GM23338 (cell line): ENCODE measurements at regions not wholly inside any gene's neighbourhood (a gene's known extent, or its start where the extent isn't known, plus 50 kb on each side); places are given as distances from the start of the nearest gene placed in this dataset.

Experiments
- ATAC-seq: fragments of 200-7000 bp; cut with Tn5 transposase; 3 replicates; pipeline ENCODE4 v1.9.1; 2020
- DNase-seq: peaks from one replicate; pipeline ENCODE4 v3.0.0-alpha.2; 2015; ENCODE audit warnings: low spot score
- H2AFZ ChIP-seq: fragments of 200-600 bp; sonication (generic); 2 replicates; pipeline ENCODE4 v1.8.0; 2016; ENCODE audit warnings: antibody characterized with exemption, mild to moderate bottlenecking, moderate library complexity
- H3F3A ChIP-seq: fragments of 200-600 bp; sonication (generic); replicated peaks from 2 replicates; pipeline ENCODE4 v1.8.0; 2017; ENCODE audit warnings: antibody characterized with exemption, mixed run types, low read depth
- H3K27ac ChIP-seq: fragments of 200-600 bp; sonication (generic); 2 replicates; pipeline ENCODE4 v1.6.1; 2016; ENCODE audit warnings: low read depth
- H3K27me3 ChIP-seq: fragments of 200-600 bp; sonication (generic); 2 replicates; pipeline ENCODE4 v1.8.0; 2016; ENCODE audit warnings: mild to moderate bottlenecking, mixed run types, moderate library complexity; ENCODE audit not compliant: insufficient read depth
- H3K36me3 ChIP-seq: fragments of 200-600 bp; sonication (generic); 2 replicates; pipeline ENCODE4 v1.8.0; 2016; ENCODE audit warnings: mild to moderate bottlenecking; ENCODE audit not compliant: insufficient read depth
- H3K4me1 ChIP-seq: fragments of 200-600 bp; sonication (generic); 2 replicates; pipeline ENCODE4 v1.8.0; 2016; ENCODE audit warnings: mild to moderate bottlenecking, moderate library complexity; ENCODE audit not compliant: insufficient read depth
- H3K4me2 ChIP-seq: fragments of 200-600 bp; sonication (generic); 2 replicates; pipeline ENCODE4 v1.7.1; 2017; ENCODE audit warnings: mixed run types
- H3K4me3 ChIP-seq: fragments of 200-600 bp; sonication (generic); 2 replicates; pipeline ENCODE4 v1.6.1; 2016; ENCODE audit warnings: mixed run types
- H3K79me2 ChIP-seq: fragments of 200-600 bp; sonication (generic); replicated peaks from 2 replicates; pipeline ENCODE4 v1.8.0; 2017; ENCODE audit warnings: mild to moderate bottlenecking; ENCODE audit not compliant: insufficient read depth
- H3K9me2 ChIP-seq: fragments of 200-600 bp; sonication (generic); 2 replicates; pipeline ENCODE4 v1.8.0; 2017; ENCODE audit not compliant: insufficient read depth
- H4K20me1 ChIP-seq: fragments of 200-600 bp; sonication (generic); replicated peaks from 2 replicates; pipeline ENCODE4 v1.8.0; 2017; ENCODE audit warnings: mild to moderate bottlenecking; ENCODE audit not compliant: insufficient read depth
- H3K27ac Mint-ChIP-seq: 2 replicates; pipeline ENCODE4 v1.8.0; 2020; ENCODE audit warnings: inconsistent platforms, mild to moderate bottlenecking, moderate library complexity, mixed read lengths
- H3K27me3 Mint-ChIP-seq: 3 replicates; pipeline ENCODE4 v1.8.0; 2022; ENCODE audit warnings: low read depth, mild to moderate bottlenecking, moderate library complexity, mixed read lengths, inconsistent platforms; ENCODE audit not compliant: insufficient read depth, poor library complexity
- H3K36me3 Mint-ChIP-seq: 3 replicates; pipeline ENCODE4 v1.8.0; 2021; ENCODE audit warnings: low read depth, mild to moderate bottlenecking, inconsistent platforms, moderate library complexity, mixed read lengths
- H3K4me1 Mint-ChIP-seq: 3 replicates; pipeline ENCODE4 v1.8.0; 2020; ENCODE audit warnings: mild to moderate bottlenecking, inconsistent platforms, mixed read lengths
- H3K4me3 Mint-ChIP-seq: 3 replicates; pipeline ENCODE4 v1.8.0; 2021; ENCODE audit warnings: moderate library complexity, mild to moderate bottlenecking, inconsistent platforms, mixed read lengths
- H3K9me3 Mint-ChIP-seq: 3 replicates; pipeline ENCODE4 v1.8.0; 2020; ENCODE audit warnings: moderate library complexity, mild to moderate bottlenecking, inconsistent platforms, mixed read lengths
- CREB1 ChIP-seq: fragments of 250-450 bp; sonication (Bioruptor Pico); IDR thresholded peaks from 2 replicates; pipeline ENCODE4 v1.5.0; 2020; ENCODE audit warnings: low read depth, mild to moderate bottlenecking, moderate library complexity
- EZH2phosphoT487 ChIP-seq: fragments of 200-600 bp; sonication (generic); IDR thresholded peaks from one replicate; pipeline ENCODE4 v1.8.1; 2018; ENCODE audit warnings: antibody characterized with exemption; ENCODE audit not compliant: unreplicated experiment
- JUNB ChIP-seq: IDR thresholded peaks from one replicate; pipeline ENCODE4 v1.6.1; 2016; ENCODE audit warnings: antibody characterized with exemption; ENCODE audit not compliant: unreplicated experiment
- STAT1 ChIP-seq: IDR thresholded peaks from one replicate; pipeline ENCODE4 v1.6.1; 2016; ENCODE audit warnings: antibody characterized with exemption; ENCODE audit not compliant: unreplicated experiment
- ZNF114 ChIP-seq: fragments of 250-450 bp; sonication (Bioruptor Pico); IDR thresholded peaks from 2 replicates; pipeline ENCODE4 v1.5.0; 2020; ENCODE audit warnings: mild to moderate bottlenecking, moderate library complexity
- TF ChIP-seq, protein P1 (sequence below): IDR thresholded peaks from 2 replicates; pipeline ENCODE4 v1.6.1; 2016; ENCODE audit warnings: antibody characterized with exemption
- TF ChIP-seq, protein P2 (sequence below): IDR thresholded peaks from one replicate; pipeline ENCODE4 v1.6.1; 2018; ENCODE audit warnings: antibody characterized with exemption; ENCODE audit not compliant: unreplicated experiment
- TF ChIP-seq, protein P3 (sequence below): fragments of 250-450 bp; sonication (Bioruptor Pico); IDR thresholded peaks from 2 replicates; pipeline ENCODE4 v1.5.0; 2020; ENCODE audit warnings: mild to moderate bottlenecking, moderate library complexity
- TF ChIP-seq, protein P4 (sequence below), 2 experiments: fragments of 200-600 bp in 1 of 2; sonication (generic) in 1 of 2; conservative IDR thresholded peaks; 2 replicates each; pipeline versions ENCODE4 v1.5.1 to v1.6.1; 2016 to 2017; ENCODE audit warnings: antibody characterized with exemption in 2 of 2, low read depth in 2 of 2, mild to moderate bottlenecking in 2 of 2, moderate library complexity in 1 of 2

DNA sequence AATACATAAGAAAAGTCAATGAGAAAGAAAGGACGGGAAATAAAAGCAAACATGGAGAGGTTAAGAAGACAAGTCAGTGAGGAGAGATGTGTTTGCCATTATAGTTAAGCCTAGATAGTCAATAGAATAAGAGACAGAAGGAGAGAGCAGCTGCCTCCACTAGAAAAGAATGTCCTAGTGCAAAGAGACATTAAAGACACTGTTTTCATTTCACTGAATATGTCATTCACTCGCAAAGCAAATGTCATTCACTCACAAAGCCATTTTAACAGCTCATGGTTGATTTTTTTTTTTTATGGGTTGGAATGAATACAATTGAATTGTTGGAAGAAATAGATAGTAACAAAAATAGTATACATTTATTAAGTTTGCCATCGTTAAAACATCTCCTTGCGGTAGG, 1007.6 kb downstream of the DNAJB9 start:
- Mint-ChIP-seq H3K4me3 (no peak overlapping the region), H3K4me1 (peaks cover 18% of the 10 kb centered on the region; the same call in 2 of the 3 replicates), H3K9me3 (no peaks in the 10 kb centered on the region), H3K27ac (no peak overlapping the region), H3K27me3 (no peaks in the 10 kb centered on the region), H3K36me3 (no peaks in the 10 kb centered on the region)
- Histone ChIP-seq H4K20me1 (no peaks in the 10 kb centered on the region), H3K27ac (no peak overlapping the region), H3F3A (no peaks in the 10 kb centered on the region), H3K4me2 (no peak overlapping the region), H3K4me3 (no peak overlapping the region), H2AFZ (no peak overlapping the region), H3K4me1 (peaks cover 10% of the 10 kb centered on the region; the same call in 1 of the 2 replicates), H3K79me2 (no peaks in the 10 kb centered on the region), H3K9me2 (peaks cover 3% of the 10 kb centered on the region; the same call in 1 of the 2 replicates), H3K36me3 (no peaks in the 10 kb centered on the region), H3K27me3 (no peaks in the 10 kb centered on the region)
- no peak for DNase-seq
- ATAC-seq = no peak
- TF ChIP-seq ZNF114 (CRISPR knock-in tag) = no peak
- TF ChIP-seq JUNB = no peak

DNA sequence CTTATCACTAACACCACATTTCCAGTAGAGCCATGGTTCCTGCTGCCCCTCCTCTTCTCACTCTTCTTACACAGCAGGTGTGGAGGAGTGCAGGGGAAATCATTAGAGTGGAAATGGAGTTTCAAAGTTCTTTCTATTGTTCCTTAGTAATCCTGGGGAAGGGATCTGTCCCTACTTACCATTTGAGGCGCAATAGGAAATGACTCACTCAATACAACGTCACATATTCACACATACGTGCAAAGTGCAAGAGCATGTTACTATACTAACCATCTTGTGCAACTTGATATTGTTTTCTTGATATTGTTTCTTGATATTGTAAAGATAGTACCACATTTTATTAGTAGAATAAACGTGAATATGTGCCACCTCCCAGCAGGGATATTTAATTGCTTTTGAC, 1010.2 kb downstream of the DNAJB9 start:
- no peaks in the 10 kb centered on the region for H3K27me3 Mint-ChIP-seq
- peaks cover 11% of the 10 kb centered on the region for H3K9me3 Mint-ChIP-seq
- no peak for TF ChIP-seq STAT1
- TF ChIP-seq, protein P1, sequence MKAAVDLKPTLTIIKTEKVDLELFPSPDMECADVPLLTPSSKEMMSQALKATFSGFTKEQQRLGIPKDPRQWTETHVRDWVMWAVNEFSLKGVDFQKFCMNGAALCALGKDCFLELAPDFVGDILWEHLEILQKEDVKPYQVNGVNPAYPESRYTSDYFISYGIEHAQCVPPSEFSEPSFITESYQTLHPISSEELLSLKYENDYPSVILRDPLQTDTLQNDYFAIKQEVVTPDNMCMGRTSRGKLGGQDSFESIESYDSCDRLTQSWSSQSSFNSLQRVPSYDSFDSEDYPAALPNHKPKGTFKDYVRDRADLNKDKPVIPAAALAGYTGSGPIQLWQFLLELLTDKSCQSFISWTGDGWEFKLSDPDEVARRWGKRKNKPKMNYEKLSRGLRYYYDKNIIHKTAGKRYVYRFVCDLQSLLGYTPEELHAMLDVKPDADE = no peak
- TF ChIP-seq CREB1 (CRISPR knock-in tag) = no peak
- TF ChIP-seq, protein P2, sequence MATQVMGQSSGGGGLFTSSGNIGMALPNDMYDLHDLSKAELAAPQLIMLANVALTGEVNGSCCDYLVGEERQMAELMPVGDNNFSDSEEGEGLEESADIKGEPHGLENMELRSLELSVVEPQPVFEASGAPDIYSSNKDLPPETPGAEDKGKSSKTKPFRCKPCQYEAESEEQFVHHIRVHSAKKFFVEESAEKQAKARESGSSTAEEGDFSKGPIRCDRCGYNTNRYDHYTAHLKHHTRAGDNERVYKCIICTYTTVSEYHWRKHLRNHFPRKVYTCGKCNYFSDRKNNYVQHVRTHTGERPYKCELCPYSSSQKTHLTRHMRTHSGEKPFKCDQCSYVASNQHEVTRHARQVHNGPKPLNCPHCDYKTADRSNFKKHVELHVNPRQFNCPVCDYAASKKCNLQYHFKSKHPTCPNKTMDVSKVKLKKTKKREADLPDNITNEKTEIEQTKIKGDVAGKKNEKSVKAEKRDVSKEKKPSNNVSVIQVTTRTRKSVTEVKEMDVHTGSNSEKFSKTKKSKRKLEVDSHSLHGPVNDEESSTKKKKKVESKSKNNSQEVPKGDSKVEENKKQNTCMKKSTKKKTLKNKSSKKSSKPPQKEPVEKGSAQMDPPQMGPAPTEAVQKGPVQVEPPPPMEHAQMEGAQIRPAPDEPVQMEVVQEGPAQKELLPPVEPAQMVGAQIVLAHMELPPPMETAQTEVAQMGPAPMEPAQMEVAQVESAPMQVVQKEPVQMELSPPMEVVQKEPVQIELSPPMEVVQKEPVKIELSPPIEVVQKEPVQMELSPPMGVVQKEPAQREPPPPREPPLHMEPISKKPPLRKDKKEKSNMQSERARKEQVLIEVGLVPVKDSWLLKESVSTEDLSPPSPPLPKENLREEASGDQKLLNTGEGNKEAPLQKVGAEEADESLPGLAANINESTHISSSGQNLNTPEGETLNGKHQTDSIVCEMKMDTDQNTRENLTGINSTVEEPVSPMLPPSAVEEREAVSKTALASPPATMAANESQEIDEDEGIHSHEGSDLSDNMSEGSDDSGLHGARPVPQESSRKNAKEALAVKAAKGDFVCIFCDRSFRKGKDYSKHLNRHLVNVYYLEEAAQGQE = no peak
- TF ChIP-seq ZNF114 (CRISPR knock-in tag) = no peak
- TF ChIP-seq, protein P3, sequence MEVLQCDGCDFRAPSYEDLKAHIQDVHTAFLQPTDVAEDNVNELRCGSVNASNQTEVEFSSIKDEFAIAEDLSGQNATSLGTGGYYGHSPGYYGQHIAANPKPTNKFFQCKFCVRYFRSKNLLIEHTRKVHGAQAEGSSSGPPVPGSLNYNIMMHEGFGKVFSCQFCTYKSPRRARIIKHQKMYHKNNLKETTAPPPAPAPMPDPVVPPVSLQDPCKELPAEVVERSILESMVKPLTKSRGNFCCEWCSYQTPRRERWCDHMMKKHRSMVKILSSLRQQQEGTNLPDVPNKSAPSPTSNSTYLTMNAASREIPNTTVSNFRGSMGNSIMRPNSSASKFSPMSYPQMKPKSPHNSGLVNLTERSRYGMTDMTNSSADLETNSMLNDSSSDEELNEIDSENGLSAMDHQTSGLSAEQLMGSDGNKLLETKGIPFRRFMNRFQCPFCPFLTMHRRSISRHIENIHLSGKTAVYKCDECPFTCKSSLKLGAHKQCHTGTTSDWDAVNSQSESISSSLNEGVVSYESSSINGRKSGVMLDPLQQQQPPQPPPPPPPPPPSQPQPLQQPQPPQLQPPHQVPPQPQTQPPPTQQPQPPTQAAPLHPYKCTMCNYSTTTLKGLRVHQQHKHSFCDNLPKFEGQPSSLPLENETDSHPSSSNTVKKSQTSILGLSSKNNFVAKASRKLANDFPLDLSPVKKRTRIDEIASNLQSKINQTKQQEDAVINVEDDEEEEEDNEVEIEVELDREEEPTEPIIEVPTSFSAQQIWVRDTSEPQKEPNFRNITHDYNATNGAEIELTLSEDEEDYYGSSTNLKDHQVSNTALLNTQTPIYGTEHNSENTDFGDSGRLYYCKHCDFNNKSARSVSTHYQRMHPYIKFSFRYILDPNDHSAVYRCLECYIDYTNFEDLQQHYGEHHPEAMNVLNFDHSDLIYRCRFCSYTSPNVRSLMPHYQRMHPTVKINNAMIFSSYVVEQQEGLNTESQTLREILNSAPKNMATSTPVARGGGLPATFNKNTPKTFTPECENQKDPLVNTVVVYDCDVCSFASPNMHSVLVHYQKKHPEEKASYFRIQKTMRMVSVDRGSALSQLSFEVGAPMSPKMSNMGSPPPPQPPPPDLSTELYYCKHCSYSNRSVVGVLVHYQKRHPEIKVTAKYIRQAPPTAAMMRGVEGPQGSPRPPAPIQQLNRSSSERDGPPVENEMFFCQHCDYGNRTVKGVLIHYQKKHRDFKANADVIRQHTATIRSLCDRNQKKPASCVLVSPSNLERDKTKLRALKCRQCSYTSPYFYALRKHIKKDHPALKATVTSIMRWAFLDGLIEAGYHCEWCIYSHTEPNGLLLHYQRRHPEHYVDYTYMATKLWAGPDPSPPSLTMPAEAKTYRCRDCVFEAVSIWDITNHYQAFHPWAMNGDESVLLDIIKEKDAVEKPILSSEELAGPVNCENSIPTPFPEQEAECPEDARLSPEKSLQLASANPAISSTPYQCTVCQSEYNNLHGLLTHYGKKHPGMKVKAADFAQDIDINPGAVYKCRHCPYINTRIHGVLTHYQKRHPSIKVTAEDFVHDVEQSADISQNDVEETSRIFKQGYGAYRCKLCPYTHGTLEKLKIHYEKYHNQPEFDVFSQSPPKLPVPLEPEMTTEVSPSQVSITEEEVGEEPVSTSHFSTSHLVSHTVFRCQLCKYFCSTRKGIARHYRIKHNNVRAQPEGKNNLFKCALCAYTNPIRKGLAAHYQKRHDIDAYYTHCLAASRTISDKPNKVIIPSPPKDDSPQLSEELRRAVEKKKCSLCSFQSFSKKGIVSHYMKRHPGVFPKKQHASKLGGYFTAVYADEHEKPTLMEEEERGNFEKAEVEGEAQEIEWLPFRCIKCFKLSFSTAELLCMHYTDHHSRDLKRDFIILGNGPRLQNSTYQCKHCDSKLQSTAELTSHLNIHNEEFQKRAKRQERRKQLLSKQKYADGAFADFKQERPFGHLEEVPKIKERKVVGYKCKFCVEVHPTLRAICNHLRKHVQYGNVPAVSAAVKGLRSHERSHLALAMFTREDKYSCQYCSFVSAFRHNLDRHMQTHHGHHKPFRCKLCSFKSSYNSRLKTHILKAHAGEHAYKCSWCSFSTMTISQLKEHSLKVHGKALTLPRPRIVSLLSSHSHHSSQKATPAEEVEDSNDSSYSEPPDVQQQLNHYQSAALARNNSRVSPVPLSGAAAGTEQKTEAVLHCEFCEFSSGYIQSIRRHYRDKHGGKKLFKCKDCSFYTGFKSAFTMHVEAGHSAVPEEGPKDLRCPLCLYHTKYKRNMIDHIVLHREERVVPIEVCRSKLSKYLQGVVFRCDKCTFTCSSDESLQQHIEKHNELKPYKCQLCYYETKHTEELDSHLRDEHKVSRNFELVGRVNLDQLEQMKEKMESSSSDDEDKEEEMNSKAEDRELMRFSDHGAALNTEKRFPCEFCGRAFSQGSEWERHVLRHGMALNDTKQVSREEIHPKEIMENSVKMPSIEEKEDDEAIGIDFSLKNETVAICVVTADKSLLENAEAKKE (CRISPR knock-in tag) = no peak
- no peak for TF ChIP-seq EZH2phosphoT487
- TF ChIP-seq, protein P4, sequence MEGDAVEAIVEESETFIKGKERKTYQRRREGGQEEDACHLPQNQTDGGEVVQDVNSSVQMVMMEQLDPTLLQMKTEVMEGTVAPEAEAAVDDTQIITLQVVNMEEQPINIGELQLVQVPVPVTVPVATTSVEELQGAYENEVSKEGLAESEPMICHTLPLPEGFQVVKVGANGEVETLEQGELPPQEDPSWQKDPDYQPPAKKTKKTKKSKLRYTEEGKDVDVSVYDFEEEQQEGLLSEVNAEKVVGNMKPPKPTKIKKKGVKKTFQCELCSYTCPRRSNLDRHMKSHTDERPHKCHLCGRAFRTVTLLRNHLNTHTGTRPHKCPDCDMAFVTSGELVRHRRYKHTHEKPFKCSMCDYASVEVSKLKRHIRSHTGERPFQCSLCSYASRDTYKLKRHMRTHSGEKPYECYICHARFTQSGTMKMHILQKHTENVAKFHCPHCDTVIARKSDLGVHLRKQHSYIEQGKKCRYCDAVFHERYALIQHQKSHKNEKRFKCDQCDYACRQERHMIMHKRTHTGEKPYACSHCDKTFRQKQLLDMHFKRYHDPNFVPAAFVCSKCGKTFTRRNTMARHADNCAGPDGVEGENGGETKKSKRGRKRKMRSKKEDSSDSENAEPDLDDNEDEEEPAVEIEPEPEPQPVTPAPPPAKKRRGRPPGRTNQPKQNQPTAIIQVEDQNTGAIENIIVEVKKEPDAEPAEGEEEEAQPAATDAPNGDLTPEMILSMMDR (conservative IDR thresholded peaks at IDR 0.05; ENCODE audit: low read depth in 2 of 2) = no peak

More for the DNA sequence above, 1010.2 kb downstream of the DNAJB9 start:
- no peak overlapping the region for H3K4me3 ChIP-seq
- no peak overlapping the region for H3K4me2 ChIP-seq
- H3K4me3 Mint-ChIP-seq = no peak overlapping the region
- H3K9me2 ChIP-seq = peaks cover 11% of the 10 kb centered on the region
- no peaks in the 10 kb centered on the region for H4K20me1 ChIP-seq
- DNase-seq (no peak), ATAC-seq (no peak)
- H3K79me2 ChIP-seq = peaks cover 3% of the 10 kb centered on the region
- no peak overlapping the region; the same call in 1 of the 2 replicates for H3K27ac Mint-ChIP-seq
- H3K27me3 ChIP-seq = no peaks in the 10 kb centered on the region
- no peaks in the 10 kb centered on the region for H3K36me3 ChIP-seq
- H3K36me3 Mint-ChIP-seq = peaks cover 8% of the 10 kb centered on the region; the same call in 2 of the 3 replicates
- H3K27ac ChIP-seq = no peak overlapping the region
- H3F3A ChIP-seq = no peaks in the 10 kb centered on the region
- no peak overlapping the region for H2AFZ ChIP-seq
- H3K4me1 Mint-ChIP-seq = peaks cover 15% of the 10 kb centered on the region; the same call in 2 of the 3 replicates
- peaks cover 10% of the 10 kb centered on the region; the same call in 1 of the 2 replicates for H3K4me1 ChIP-seq
